GM20000 (cell line): ENCODE measurements at regions not wholly inside any gene's neighbourhood (a gene's known extent, or its start where the extent isn't known, plus 50 kb on each side); places are given as distances from the start of the nearest gene placed in this dataset.

Source experiments
- DNase-seq: peaks from one replicate; pipeline ENCODE4 v3.0.0; 2012; ENCODE audit warnings: low spot score
- CTCF ChIP-seq: IDR thresholded peaks from 2 replicates; pipeline ENCODE4 v1.5.1; 2012; ENCODE audit warnings: mild to moderate bottlenecking, control low read depth; ENCODE audit errors: extremely low read depth, missing control alignments

GRCh38 chr20:53849471-53850059 is 220.8 kb downstream of the BCAS1 start:
- no peak for TF ChIP-seq CTCF
- DNase-seq, result no peak

- DNase-seq, result no peak
- TF ChIP-seq CTCF, result no peak
Observed at GRCh38 chr20:53848304-53848703, 222.1 kb downstream of the BCAS1 start.

- DNase-seq, result no peak
- no peak for TF ChIP-seq CTCF
Observed at GRCh38 chr20:53847837-53848170, 222.6 kb downstream of the BCAS1 start.

GRCh38 chr20:53847139-53847836 is 223.1 kb downstream of the BCAS1 start:
- no peak for DNase-seq

GRCh38 chr20:53846640-53847039 is 223.8 kb downstream of the BCAS1 start:
- no peak for TF ChIP-seq CTCF

More at GRCh38 chr20:53847139-53847836, 223.1 kb downstream of the BCAS1 start:
- TF ChIP-seq CTCF, result no peak

GRCh38 chr20:53845980-53846379 is 224.4 kb downstream of the BCAS1 start:
- TF ChIP-seq CTCF, result no peak
- no peak for DNase-seq

More at GRCh38 chr20:53846640-53847039, 223.8 kb downstream of the BCAS1 start:
- DNase-seq, result no peak

GRCh38 chr20:53844259-53844658 is 226.1 kb downstream of the BCAS1 start:
- no peak for TF ChIP-seq CTCF
- no peak for DNase-seq
